GM23338 (cell line): ENCODE measurements at regions not wholly inside any gene's neighbourhood (a gene's known extent, or its start where the extent isn't known, plus 50 kb on each side); places are given as distances from the start of the nearest gene placed in this dataset.

Experiments used
- ATAC-seq: fragments of 200-7000 bp; cut with Tn5 transposase; 3 replicates; pipeline ENCODE4 v1.9.1; 2020
- DNase-seq: peaks from one replicate; pipeline ENCODE4 v3.0.0-alpha.2; 2015; ENCODE audit warnings: low spot score
- H2AFZ ChIP-seq: fragments of 200-600 bp; sonication (generic); 2 replicates; pipeline ENCODE4 v1.8.0; 2016; ENCODE audit warnings: antibody characterized with exemption, mild to moderate bottlenecking, moderate library complexity
- H3F3A ChIP-seq: fragments of 200-600 bp; sonication (generic); replicated peaks from 2 replicates; pipeline ENCODE4 v1.8.0; 2017; ENCODE audit warnings: antibody characterized with exemption, mixed run types, low read depth
- H3K27ac ChIP-seq: fragments of 200-600 bp; sonication (generic); 2 replicates; pipeline ENCODE4 v1.6.1; 2016; ENCODE audit warnings: low read depth
- H3K27me3 ChIP-seq: fragments of 200-600 bp; sonication (generic); 2 replicates; pipeline ENCODE4 v1.8.0; 2016; ENCODE audit warnings: mild to moderate bottlenecking, mixed run types, moderate library complexity; ENCODE audit not compliant: insufficient read depth
- H3K36me3 ChIP-seq: fragments of 200-600 bp; sonication (generic); 2 replicates; pipeline ENCODE4 v1.8.0; 2016; ENCODE audit warnings: mild to moderate bottlenecking; ENCODE audit not compliant: insufficient read depth
- H3K4me1 ChIP-seq: fragments of 200-600 bp; sonication (generic); 2 replicates; pipeline ENCODE4 v1.8.0; 2016; ENCODE audit warnings: mild to moderate bottlenecking, moderate library complexity; ENCODE audit not compliant: insufficient read depth
- H3K4me2 ChIP-seq: fragments of 200-600 bp; sonication (generic); 2 replicates; pipeline ENCODE4 v1.7.1; 2017; ENCODE audit warnings: mixed run types
- H3K4me3 ChIP-seq: fragments of 200-600 bp; sonication (generic); 2 replicates; pipeline ENCODE4 v1.6.1; 2016; ENCODE audit warnings: mixed run types
- H3K79me2 ChIP-seq: fragments of 200-600 bp; sonication (generic); replicated peaks from 2 replicates; pipeline ENCODE4 v1.8.0; 2017; ENCODE audit warnings: mild to moderate bottlenecking; ENCODE audit not compliant: insufficient read depth
- H3K9me2 ChIP-seq: fragments of 200-600 bp; sonication (generic); 2 replicates; pipeline ENCODE4 v1.8.0; 2017; ENCODE audit not compliant: insufficient read depth
- H4K20me1 ChIP-seq: fragments of 200-600 bp; sonication (generic); replicated peaks from 2 replicates; pipeline ENCODE4 v1.8.0; 2017; ENCODE audit warnings: mild to moderate bottlenecking; ENCODE audit not compliant: insufficient read depth
- H3K27ac Mint-ChIP-seq: 2 replicates; pipeline ENCODE4 v1.8.0; 2020; ENCODE audit warnings: inconsistent platforms, mild to moderate bottlenecking, moderate library complexity, mixed read lengths
- H3K27me3 Mint-ChIP-seq: 3 replicates; pipeline ENCODE4 v1.8.0; 2022; ENCODE audit warnings: low read depth, mild to moderate bottlenecking, moderate library complexity, mixed read lengths, inconsistent platforms; ENCODE audit not compliant: insufficient read depth, poor library complexity
- H3K36me3 Mint-ChIP-seq: 3 replicates; pipeline ENCODE4 v1.8.0; 2021; ENCODE audit warnings: low read depth, mild to moderate bottlenecking, inconsistent platforms, moderate library complexity, mixed read lengths
- H3K4me1 Mint-ChIP-seq: 3 replicates; pipeline ENCODE4 v1.8.0; 2020; ENCODE audit warnings: mild to moderate bottlenecking, inconsistent platforms, mixed read lengths
- H3K4me3 Mint-ChIP-seq: 3 replicates; pipeline ENCODE4 v1.8.0; 2021; ENCODE audit warnings: moderate library complexity, mild to moderate bottlenecking, inconsistent platforms, mixed read lengths
- H3K9me3 Mint-ChIP-seq: 3 replicates; pipeline ENCODE4 v1.8.0; 2020; ENCODE audit warnings: moderate library complexity, mild to moderate bottlenecking, inconsistent platforms, mixed read lengths
- CREB1 ChIP-seq: fragments of 250-450 bp; sonication (Bioruptor Pico); IDR thresholded peaks from 2 replicates; pipeline ENCODE4 v1.5.0; 2020; ENCODE audit warnings: low read depth, mild to moderate bottlenecking, moderate library complexity
- CTCF ChIP-seq, 2 experiments: fragments of 200-600 bp in 1 of 2; sonication (generic) in 1 of 2; conservative IDR thresholded peaks; 2 replicates each; pipeline versions ENCODE4 v1.5.1 to v1.6.1; 2016 to 2017; ENCODE audit warnings: antibody characterized with exemption in 2 of 2, low read depth in 2 of 2, mild to moderate bottlenecking in 2 of 2, moderate library complexity in 1 of 2
- EZH2 ChIP-seq: fragments of 200-600 bp; sonication (generic); IDR thresholded peaks from one replicate; pipeline ENCODE4 v1.8.0; 2017; ENCODE audit warnings: antibody characterized with exemption, mild to moderate bottlenecking, low read depth; ENCODE audit not compliant: unreplicated experiment
- EZH2phosphoT487 ChIP-seq: fragments of 200-600 bp; sonication (generic); IDR thresholded peaks from one replicate; pipeline ENCODE4 v1.8.1; 2018; ENCODE audit warnings: antibody characterized with exemption; ENCODE audit not compliant: unreplicated experiment
- JUNB ChIP-seq: IDR thresholded peaks from one replicate; pipeline ENCODE4 v1.6.1; 2016; ENCODE audit warnings: antibody characterized with exemption; ENCODE audit not compliant: unreplicated experiment
- NANOG ChIP-seq: IDR thresholded peaks from 2 replicates; pipeline ENCODE4 v1.6.1; 2016; ENCODE audit warnings: antibody characterized with exemption, borderline replicate concordance
- POLR2AphosphoS5 ChIP-seq: IDR thresholded peaks from 2 replicates; pipeline ENCODE4 v1.6.1; 2016; ENCODE audit warnings: antibody characterized with exemption, low read depth
- STAT1 ChIP-seq: IDR thresholded peaks from one replicate; pipeline ENCODE4 v1.6.1; 2016; ENCODE audit warnings: antibody characterized with exemption; ENCODE audit not compliant: unreplicated experiment
- ZNF114 ChIP-seq: fragments of 250-450 bp; sonication (Bioruptor Pico); IDR thresholded peaks from 2 replicates; pipeline ENCODE4 v1.5.0; 2020; ENCODE audit warnings: mild to moderate bottlenecking, moderate library complexity
- ZNF331 ChIP-seq: fragments of 250-450 bp; sonication (Bioruptor Pico); IDR thresholded peaks from 2 replicates; pipeline ENCODE4 v1.5.0; 2020; ENCODE audit warnings: low read depth, mild to moderate bottlenecking, moderate library complexity
- TF ChIP-seq, protein P1 (sequence below): IDR thresholded peaks from 2 replicates; pipeline ENCODE4 v1.6.1; 2016; ENCODE audit warnings: antibody characterized with exemption
- TF ChIP-seq, protein P2 (sequence below): fragments of 250-450 bp; sonication (Bioruptor Pico); IDR thresholded peaks from 2 replicates; pipeline ENCODE4 v1.5.0; 2020; ENCODE audit warnings: mild to moderate bottlenecking, moderate library complexity
- TF ChIP-seq, protein P3 (sequence below): IDR thresholded peaks from one replicate; pipeline ENCODE4 v1.6.1; 2018; ENCODE audit warnings: antibody characterized with exemption; ENCODE audit not compliant: unreplicated experiment

DNA sequence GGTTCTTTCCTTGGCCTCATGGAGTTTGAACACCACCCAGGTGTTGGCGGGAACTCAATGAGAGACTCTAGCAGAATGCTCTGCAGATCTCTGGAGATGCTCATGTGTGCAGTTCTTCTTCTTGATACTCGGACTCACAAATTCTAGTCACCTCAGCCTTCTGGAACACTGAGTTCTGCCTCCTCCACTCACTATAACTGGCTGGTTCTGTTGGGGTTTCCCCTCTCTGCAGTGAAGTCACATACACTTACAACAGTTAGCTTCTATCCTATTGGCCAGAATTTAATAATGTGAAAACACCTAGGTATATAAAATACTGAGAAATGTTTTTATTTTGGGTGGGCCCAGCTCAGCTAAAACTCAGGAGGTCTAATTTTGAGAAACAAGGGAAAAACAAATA is 109.6 kb upstream of the HIVEP1 start:
- Mint-ChIP-seq H3K9me3 (peaks cover 4% of the 10 kb centered on the region; the same call in 1 of the 3 replicates), H3K36me3 (peaks cover 6% of the 10 kb centered on the region; the same call in 2 of the 3 replicates), H3K4me1 (peaks cover 21% of the 10 kb centered on the region), H3K4me3 (no peak overlapping the region), H3K27ac (no peak overlapping the region), H3K27me3 (no peaks in the 10 kb centered on the region)
- H3F3A ChIP-seq = no peaks in the 10 kb centered on the region
- no peaks in the 10 kb centered on the region for H3K79me2 ChIP-seq
- TF ChIP-seq POLR2AphosphoS5 (no peak), ZNF331 (CRISPR knock-in tag) (no peak), CREB1 (CRISPR knock-in tag) (no peak), EZH2phosphoT487 (no peak), JUNB (no peak), STAT1 (no peak), EZH2 (no peak), ZNF114 (CRISPR knock-in tag) (no peak), NANOG (no peak), CTCF (conservative IDR thresholded peaks at IDR 0.05; ENCODE audit: low read depth in 2 of 2) (no peak)
- TF ChIP-seq, protein P1, sequence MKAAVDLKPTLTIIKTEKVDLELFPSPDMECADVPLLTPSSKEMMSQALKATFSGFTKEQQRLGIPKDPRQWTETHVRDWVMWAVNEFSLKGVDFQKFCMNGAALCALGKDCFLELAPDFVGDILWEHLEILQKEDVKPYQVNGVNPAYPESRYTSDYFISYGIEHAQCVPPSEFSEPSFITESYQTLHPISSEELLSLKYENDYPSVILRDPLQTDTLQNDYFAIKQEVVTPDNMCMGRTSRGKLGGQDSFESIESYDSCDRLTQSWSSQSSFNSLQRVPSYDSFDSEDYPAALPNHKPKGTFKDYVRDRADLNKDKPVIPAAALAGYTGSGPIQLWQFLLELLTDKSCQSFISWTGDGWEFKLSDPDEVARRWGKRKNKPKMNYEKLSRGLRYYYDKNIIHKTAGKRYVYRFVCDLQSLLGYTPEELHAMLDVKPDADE = no peak
- TF ChIP-seq, protein P2, sequence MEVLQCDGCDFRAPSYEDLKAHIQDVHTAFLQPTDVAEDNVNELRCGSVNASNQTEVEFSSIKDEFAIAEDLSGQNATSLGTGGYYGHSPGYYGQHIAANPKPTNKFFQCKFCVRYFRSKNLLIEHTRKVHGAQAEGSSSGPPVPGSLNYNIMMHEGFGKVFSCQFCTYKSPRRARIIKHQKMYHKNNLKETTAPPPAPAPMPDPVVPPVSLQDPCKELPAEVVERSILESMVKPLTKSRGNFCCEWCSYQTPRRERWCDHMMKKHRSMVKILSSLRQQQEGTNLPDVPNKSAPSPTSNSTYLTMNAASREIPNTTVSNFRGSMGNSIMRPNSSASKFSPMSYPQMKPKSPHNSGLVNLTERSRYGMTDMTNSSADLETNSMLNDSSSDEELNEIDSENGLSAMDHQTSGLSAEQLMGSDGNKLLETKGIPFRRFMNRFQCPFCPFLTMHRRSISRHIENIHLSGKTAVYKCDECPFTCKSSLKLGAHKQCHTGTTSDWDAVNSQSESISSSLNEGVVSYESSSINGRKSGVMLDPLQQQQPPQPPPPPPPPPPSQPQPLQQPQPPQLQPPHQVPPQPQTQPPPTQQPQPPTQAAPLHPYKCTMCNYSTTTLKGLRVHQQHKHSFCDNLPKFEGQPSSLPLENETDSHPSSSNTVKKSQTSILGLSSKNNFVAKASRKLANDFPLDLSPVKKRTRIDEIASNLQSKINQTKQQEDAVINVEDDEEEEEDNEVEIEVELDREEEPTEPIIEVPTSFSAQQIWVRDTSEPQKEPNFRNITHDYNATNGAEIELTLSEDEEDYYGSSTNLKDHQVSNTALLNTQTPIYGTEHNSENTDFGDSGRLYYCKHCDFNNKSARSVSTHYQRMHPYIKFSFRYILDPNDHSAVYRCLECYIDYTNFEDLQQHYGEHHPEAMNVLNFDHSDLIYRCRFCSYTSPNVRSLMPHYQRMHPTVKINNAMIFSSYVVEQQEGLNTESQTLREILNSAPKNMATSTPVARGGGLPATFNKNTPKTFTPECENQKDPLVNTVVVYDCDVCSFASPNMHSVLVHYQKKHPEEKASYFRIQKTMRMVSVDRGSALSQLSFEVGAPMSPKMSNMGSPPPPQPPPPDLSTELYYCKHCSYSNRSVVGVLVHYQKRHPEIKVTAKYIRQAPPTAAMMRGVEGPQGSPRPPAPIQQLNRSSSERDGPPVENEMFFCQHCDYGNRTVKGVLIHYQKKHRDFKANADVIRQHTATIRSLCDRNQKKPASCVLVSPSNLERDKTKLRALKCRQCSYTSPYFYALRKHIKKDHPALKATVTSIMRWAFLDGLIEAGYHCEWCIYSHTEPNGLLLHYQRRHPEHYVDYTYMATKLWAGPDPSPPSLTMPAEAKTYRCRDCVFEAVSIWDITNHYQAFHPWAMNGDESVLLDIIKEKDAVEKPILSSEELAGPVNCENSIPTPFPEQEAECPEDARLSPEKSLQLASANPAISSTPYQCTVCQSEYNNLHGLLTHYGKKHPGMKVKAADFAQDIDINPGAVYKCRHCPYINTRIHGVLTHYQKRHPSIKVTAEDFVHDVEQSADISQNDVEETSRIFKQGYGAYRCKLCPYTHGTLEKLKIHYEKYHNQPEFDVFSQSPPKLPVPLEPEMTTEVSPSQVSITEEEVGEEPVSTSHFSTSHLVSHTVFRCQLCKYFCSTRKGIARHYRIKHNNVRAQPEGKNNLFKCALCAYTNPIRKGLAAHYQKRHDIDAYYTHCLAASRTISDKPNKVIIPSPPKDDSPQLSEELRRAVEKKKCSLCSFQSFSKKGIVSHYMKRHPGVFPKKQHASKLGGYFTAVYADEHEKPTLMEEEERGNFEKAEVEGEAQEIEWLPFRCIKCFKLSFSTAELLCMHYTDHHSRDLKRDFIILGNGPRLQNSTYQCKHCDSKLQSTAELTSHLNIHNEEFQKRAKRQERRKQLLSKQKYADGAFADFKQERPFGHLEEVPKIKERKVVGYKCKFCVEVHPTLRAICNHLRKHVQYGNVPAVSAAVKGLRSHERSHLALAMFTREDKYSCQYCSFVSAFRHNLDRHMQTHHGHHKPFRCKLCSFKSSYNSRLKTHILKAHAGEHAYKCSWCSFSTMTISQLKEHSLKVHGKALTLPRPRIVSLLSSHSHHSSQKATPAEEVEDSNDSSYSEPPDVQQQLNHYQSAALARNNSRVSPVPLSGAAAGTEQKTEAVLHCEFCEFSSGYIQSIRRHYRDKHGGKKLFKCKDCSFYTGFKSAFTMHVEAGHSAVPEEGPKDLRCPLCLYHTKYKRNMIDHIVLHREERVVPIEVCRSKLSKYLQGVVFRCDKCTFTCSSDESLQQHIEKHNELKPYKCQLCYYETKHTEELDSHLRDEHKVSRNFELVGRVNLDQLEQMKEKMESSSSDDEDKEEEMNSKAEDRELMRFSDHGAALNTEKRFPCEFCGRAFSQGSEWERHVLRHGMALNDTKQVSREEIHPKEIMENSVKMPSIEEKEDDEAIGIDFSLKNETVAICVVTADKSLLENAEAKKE (CRISPR knock-in tag) = no peak
- TF ChIP-seq, protein P3, sequence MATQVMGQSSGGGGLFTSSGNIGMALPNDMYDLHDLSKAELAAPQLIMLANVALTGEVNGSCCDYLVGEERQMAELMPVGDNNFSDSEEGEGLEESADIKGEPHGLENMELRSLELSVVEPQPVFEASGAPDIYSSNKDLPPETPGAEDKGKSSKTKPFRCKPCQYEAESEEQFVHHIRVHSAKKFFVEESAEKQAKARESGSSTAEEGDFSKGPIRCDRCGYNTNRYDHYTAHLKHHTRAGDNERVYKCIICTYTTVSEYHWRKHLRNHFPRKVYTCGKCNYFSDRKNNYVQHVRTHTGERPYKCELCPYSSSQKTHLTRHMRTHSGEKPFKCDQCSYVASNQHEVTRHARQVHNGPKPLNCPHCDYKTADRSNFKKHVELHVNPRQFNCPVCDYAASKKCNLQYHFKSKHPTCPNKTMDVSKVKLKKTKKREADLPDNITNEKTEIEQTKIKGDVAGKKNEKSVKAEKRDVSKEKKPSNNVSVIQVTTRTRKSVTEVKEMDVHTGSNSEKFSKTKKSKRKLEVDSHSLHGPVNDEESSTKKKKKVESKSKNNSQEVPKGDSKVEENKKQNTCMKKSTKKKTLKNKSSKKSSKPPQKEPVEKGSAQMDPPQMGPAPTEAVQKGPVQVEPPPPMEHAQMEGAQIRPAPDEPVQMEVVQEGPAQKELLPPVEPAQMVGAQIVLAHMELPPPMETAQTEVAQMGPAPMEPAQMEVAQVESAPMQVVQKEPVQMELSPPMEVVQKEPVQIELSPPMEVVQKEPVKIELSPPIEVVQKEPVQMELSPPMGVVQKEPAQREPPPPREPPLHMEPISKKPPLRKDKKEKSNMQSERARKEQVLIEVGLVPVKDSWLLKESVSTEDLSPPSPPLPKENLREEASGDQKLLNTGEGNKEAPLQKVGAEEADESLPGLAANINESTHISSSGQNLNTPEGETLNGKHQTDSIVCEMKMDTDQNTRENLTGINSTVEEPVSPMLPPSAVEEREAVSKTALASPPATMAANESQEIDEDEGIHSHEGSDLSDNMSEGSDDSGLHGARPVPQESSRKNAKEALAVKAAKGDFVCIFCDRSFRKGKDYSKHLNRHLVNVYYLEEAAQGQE = no peak
- ATAC-seq (no peak), DNase-seq (no peak)
- H3K27me3 ChIP-seq = no peaks in the 10 kb centered on the region
- 0 out of 2 replicates have a peak overlapping the region, but pooled peaks have one; percentile 54 for H2AFZ ChIP-seq
- peaks cover 4% of the 10 kb centered on the region; the same call in 1 of the 2 replicates for H3K4me1 ChIP-seq
- H3K4me3 ChIP-seq = no peak overlapping the region
- H3K27ac ChIP-seq = no peak overlapping the region
- no peaks in the 10 kb centered on the region for H4K20me1 ChIP-seq
- H3K4me2 ChIP-seq = no peak overlapping the region
- H3K36me3 ChIP-seq = no peaks in the 10 kb centered on the region
- no peaks in the 10 kb centered on the region for H3K9me2 ChIP-seq
